GM20000 (cell line): ENCODE measurements at regions not wholly inside any gene's neighbourhood (a gene's known extent, or its start where the extent isn't known, plus 50 kb on each side); places are given as distances from the start of the nearest gene placed in this dataset.

Experiments used
- DNase-seq: peaks from one replicate; pipeline ENCODE4 v3.0.0; 2012; ENCODE audit warnings: low spot score
- CTCF ChIP-seq: IDR thresholded peaks from 2 replicates; pipeline ENCODE4 v1.5.1; 2012; ENCODE audit warnings: mild to moderate bottlenecking, control low read depth; ENCODE audit errors: extremely low read depth, missing control alignments

- no peak for DNase-seq
- TF ChIP-seq CTCF, result no peak
Measured at GRCh38 chr13:31913459-31913858, 118.1 kb upstream of the FRY start.

GRCh38 chr13:31914843-31915242 is 116.7 kb upstream of the FRY start:
- no peak for TF ChIP-seq CTCF
- no peak for DNase-seq

- no peak for DNase-seq
- no peak for TF ChIP-seq CTCF
Measured at GRCh38 chr13:31918707-31919106, 112.9 kb upstream of the FRY start.

- TF ChIP-seq CTCF, result no peak
- DNase-seq, result no peak
Measured at GRCh38 chr13:31919241-31919640, 112.3 kb upstream of the FRY start.

- DNase-seq, result no peak
- TF ChIP-seq CTCF, result no peak
Measured at GRCh38 chr13:31919971-31920726, 111.4 kb upstream of the FRY start.

- no peak for DNase-seq
- TF ChIP-seq CTCF, result no peak
Measured at GRCh38 chr13:31920727-31921100, 110.9 kb upstream of the FRY start.

- TF ChIP-seq CTCF, result no peak
Measured at GRCh38 chr13:31922724-31923123, 108.8 kb upstream of the FRY start.

More at GRCh38 chr13:31922724-31923123, 108.8 kb upstream of the FRY start:
- DNase-seq, result no peak
